GM12874 (cell line): ENCODE measurements at regions not wholly inside any gene's neighbourhood (a gene's known extent, or its start where the extent isn't known, plus 50 kb on each side); places are given as distances from the start of the nearest gene placed in this dataset.

Experiments used
- CTCF ChIP-seq: IDR thresholded peaks from 2 replicates; pipeline ENCODE4 v1.5.1; 2011; ENCODE audit warnings: low read depth, mild to moderate bottlenecking, control low read depth, low read length, moderate library complexity; ENCODE audit not compliant: insufficient read depth

GRCh38 chr15:35206060-35206675 is 121.1 kb upstream of the NANOGP8 start:
- peak; percentile 49 for TF ChIP-seq CTCF

GRCh38 chr15:35198197-35198596 is 113.1 kb upstream of the NANOGP8 start:
- no peak for TF ChIP-seq CTCF

- no peak for TF ChIP-seq CTCF
Observed at GRCh38 chr15:35197754-35198153, 112.7 kb upstream of the NANOGP8 start.

- no peak for TF ChIP-seq CTCF
Observed at GRCh38 chr15:35197306-35197705, 112.2 kb upstream of the NANOGP8 start.

GRCh38 chr15:35196273-35196672 is 111.2 kb upstream of the NANOGP8 start:
- no peak for TF ChIP-seq CTCF

- TF ChIP-seq CTCF, result no peak
Observed at GRCh38 chr15:35195649-35196048, 110.6 kb upstream of the NANOGP8 start.

GRCh38 chr15:35195031-35195430 is 109.9 kb upstream of the NANOGP8 start:
- TF ChIP-seq CTCF, result no peak

GRCh38 chr15:35194296-35194695 is 109.2 kb upstream of the NANOGP8 start:
- no peak for TF ChIP-seq CTCF
